Urinary bladder (tissue), 3 donors: ENCODE measurements at regions not wholly inside any gene's neighbourhood (a gene's known extent, or its start where the extent isn't known, plus 50 kb on each side); places are given as distances from the start of the nearest gene placed in this dataset.

Source experiments
- DNase-seq: peaks from one replicate; pipeline ENCODE4 v3.0.0-alpha.2; 2015; ENCODE audit errors: extremely low spot score
- H3K27ac ChIP-seq: one replicate; pipeline ENCODE4 v1.5.1; 2013; ENCODE audit warnings: low read depth, mild to moderate bottlenecking, moderate library complexity
- H3K36me3 ChIP-seq: one replicate; pipeline ENCODE4 v1.6.1; 2013; ENCODE audit warnings: mild to moderate bottlenecking, moderate library complexity; ENCODE audit not compliant: insufficient read depth
- H3K4me1 ChIP-seq: one replicate; pipeline ENCODE4 v1.6.1; 2013; ENCODE audit warnings: mild to moderate bottlenecking, moderate library complexity; ENCODE audit not compliant: insufficient read depth
- H3K4me3 ChIP-seq: one replicate; pipeline ENCODE4 v1.5.1; 2013; ENCODE audit warnings: low read depth, low read length
- WGBS: extraction: QIAGEN DNeasy Blood & Tissue Kit; methylation state at CpG from one replicate; pipeline ENCODE4 v1.1.7; 2013; 5-methylcytosine and 5-hydroxymethylcytosine counted together
- donor health status: healthy with polysubstance abuse.
- donor health status: healthy.

DNA sequence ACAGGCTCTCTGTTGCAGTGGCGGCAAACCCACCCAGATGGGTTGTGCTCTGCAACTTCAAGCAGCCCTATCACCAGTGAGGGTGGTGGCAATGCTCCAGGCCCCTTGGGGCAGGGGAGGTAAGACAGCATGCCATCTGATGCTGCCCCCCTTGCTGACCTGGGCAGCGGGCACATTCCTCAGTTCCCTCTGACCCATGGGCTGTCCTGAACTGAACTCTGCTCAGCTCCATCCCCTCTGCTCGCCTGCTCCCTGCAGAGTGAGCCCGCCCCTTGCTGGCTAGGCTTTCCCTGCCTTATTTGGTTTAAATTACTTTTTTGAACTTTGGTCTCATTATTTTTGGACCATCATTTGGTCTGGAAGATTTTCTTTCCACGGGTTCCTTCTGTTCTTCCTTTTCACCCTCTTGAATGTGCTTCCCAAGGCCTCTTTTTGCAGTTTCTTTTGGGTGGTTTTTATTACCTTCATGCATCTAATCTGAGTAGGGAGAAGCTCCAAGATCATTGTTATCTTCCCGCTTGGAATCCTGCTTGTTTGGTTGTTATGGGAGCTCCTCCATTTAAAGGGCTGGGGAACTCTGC lies 565.4 kb downstream of the TNS1 start:
- no peak for DNase-seq
- Histone ChIP-seq H3K27ac (no peak overlapping the region), H3K4me1 (peaks cover 4% of the 10 kb centered on the region), H3K36me3 (no peaks in the 10 kb centered on the region), H3K4me3 (no peak overlapping the region)
- WGBS = 37% methylated on average over 6 of the region's 6 CpGs

DNA sequence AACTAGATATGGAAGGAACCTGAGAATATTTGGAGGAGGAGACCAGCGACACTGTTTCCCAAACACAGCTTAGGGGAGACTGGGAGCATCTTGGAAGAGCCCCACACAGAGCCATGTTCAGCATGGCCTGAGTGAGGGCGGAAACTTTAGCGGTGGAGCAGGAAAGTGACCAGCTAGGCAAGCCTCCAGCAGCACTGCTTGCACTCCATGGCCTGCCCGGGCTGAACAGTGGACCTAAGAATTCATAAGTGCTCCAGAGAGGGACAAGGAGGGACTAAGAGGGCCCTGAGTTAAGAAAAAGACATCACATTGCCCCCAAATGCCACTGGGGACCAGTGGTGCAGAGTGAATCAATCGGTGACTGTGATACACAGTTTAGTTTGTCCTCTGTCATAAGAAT lies 566.4 kb downstream of the TNS1 start:
- H3K4me1 ChIP-seq = peaks cover 4% of the 10 kb centered on the region

DNA sequence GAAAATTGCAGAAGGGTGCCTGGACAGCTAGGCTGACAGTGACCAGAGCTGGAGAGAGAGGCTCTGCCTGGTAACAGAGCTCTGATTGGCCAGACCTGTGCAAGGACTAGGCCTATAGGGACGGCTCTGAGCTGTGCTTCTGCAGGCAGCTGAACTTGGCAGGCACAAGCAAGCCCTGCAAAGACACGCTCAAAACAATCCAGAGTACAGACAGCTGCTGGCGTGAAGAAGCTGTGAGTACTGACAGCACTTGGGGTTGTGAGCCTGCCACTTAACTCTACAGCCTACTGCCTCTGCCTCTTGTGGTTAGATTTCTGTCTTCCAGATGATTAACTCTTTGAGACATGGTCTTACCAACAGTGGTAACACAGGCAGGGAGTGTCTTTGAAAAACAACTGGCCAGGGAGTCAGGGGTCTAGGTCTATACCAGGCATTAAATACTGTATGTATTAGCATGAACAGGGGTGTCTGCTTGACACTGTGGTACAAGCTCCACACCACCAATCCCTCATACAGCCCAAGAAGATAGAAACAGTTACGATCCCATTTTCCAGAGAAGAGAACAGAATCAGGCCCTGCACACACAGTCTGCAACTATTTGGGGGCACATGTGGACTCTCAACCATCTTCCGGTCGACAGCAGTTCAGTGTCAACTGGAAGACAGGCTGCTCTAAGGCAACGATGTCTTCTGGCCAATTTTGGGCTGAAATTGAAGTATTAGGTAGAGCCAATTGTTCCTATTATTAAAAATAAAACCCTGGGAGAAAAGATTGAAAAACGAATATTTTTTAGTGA lies 568.4 kb downstream of the TNS1 start:
- peak; percentile 94 for DNase-seq
- H3K36me3 ChIP-seq = no peaks in the 10 kb centered on the region
- H3K4me1 ChIP-seq = peaks cover 4% of the 10 kb centered on the region
- H3K4me3 ChIP-seq = no peak overlapping the region
- 21% methylated on average over 8 of the region's 8 CpGs for WGBS
- H3K27ac ChIP-seq = peak overlapping the region; percentile 30

More for the DNA sequence above, 566.4 kb downstream of the TNS1 start:
- no peak overlapping the region for H3K27ac ChIP-seq
- no peaks in the 10 kb centered on the region for H3K36me3 ChIP-seq
- no peak for DNase-seq
- no peak overlapping the region for H3K4me3 ChIP-seq
- 41% methylated on average over 5 of the region's 5 CpGs for WGBS

DNA sequence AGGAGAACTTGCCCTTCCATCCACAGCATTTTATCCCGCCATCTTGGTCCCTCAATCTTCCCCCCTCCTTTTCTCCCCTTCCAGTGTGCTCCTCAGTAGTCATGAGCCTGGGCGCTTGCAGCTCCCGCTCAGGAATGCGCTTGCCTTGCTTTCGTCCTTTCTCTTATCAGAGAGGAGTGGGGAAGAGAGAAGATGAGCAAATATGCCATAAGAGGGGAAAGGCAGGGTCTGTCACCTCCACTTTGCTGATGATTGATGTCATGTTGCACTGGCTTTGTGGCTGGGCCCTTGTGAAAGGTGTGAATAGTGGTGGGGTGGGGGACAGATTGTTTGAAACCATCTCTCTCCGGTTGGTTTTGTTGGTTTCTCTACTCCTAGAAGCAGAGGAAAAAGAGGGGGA lies 569.3 kb downstream of the TNS1 start:
- H3K4me1 ChIP-seq = peaks cover 4% of the 10 kb centered on the region
- H3K36me3 ChIP-seq = no peaks in the 10 kb centered on the region
- 45% methylated on average over 6 of the region's 6 CpGs for WGBS
- H3K4me3 ChIP-seq = no peak overlapping the region
- peak overlapping the region; percentile 34 for H3K27ac ChIP-seq
- no peak for DNase-seq

DNA sequence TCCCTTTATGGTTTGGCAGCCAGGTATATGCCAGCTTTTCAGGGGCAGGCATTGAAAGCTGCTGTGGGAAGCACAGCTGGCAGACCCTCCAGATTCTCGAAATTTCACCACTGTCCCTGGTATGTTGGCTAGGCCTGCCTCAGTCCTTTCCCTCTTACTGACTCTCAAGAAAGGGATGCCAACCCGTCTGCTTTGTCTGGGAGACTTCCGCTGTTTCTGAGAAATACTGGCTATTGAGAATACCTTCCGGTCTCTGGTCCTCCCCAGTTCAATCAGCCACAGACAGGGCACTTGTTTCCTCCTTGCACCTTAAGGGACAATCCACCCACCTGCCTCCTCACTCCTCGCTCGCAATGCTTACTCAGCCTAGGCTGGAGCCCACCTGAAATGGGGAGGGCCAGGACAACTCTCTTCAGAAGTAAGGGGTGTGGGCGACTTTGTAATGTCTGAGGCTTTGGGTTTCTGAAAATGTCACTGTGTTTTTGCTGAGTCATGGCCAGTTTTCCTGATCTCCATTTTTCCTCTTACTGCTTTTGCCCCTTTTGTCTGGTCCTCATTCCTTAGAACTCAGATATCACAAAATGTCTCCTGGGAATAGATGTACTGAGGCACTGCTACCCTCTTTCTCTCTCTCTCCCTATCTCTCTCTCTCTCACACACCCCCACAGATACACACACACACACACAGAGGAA lies 571.1 kb downstream of the TNS1 start:
- Histone ChIP-seq H3K27ac (no peak overlapping the region), H3K36me3 (no peaks in the 10 kb centered on the region), H3K4me1 (peaks cover 4% of the 10 kb centered on the region), H3K4me3 (no peak overlapping the region)
- 71% methylated on average over 7 of the region's 7 CpGs for WGBS
- no peak for DNase-seq

DNA sequence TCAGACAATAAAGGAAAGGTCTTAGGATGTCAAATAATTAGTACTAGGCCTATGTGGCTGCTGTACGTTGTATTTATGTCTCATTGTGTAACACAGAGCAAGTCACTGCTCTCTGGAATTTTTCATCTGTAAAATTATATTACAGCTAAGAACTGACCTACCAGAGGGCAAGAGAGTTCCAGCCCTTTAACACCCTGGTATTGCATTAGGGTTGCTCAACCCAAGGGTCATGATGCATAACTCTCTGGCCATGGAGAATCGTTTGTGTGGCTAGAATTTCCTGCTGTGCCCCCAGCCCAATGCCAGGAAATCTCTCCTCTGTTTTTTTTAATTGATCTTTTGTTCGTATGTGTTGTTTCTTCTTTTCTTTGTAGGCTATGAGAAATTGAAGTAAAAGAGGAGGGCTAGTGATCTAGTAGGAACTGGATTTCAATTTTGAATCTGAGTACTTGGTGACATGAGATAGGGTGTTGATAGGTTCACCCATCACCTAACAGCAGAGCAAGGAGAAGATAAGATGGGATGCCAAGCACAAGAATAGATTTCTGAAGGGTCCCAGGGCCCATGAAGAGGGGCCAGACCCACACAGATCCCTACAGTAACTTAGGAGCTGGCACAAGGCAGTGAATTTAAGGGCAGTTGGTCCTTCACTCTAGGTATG lies 571.2 kb upstream of the TNP1 start:
- H3K4me1 ChIP-seq = peaks cover 4% of the 10 kb centered on the region
- no peak overlapping the region for H3K27ac ChIP-seq
- WGBS = 65% methylated on average over 3 of the region's 3 CpGs
- no peak overlapping the region for H3K4me3 ChIP-seq
- H3K36me3 ChIP-seq = no peaks in the 10 kb centered on the region
- no peak for DNase-seq

DNA sequence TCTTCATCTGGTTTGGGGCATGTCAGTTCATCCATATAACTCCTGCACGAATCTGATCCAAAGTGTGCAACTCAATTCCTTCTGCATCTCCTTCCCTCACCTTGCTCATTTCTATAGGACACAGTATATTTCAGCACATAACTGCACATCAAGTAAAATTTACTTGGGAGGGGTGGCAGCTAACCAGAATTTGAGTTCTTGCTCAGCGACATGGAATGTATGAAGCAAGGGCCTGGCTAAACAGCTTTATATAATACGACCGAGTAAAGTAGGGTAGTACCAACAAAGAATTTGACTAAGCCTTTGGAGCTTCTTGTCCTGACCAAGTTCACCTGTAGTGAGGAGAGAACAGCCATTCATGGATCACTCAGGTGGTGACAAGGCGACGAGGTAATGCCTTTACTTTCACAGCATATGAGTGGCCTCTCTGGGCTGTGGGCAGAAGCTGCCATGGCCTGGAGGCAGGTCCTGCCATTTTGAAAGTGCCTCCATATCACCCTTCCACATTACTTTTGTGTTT lies 570.2 kb upstream of the TNP1 start:
- peak overlapping the region; percentile 58 for H3K27ac ChIP-seq
- no peak overlapping the region for H3K4me3 ChIP-seq
- peaks cover 2% of the 10 kb centered on the region for H3K4me1 ChIP-seq
- H3K36me3 ChIP-seq = no peaks in the 10 kb centered on the region
- DNase-seq = no peak
- WGBS = 58% methylated on average over 6 of the region's 6 CpGs

DNA sequence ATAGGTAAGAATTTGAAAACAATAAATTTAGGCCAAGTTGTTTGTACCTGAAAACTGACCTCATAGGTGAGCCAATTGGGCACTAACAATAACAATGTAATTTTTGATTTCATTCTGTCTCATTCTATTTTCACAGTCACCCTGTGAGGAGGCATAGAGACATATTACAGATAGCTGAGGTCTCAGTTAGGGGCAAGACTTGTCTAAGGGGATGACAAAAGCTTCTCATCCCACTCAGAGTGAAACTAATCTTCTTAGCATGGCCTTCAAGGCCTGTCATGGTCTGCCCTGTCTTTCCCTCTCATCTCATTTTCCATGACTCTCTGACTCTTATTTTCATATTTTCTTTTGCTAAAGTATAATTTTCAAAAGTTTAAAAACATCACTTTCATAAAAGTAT lies 562.0 kb upstream of the TNP1 start:
- H3K4me1 ChIP-seq = no peaks in the 10 kb centered on the region
- DNase-seq = no peak
- H3K27ac ChIP-seq = no peak overlapping the region
- no peak overlapping the region for H3K4me3 ChIP-seq
- H3K36me3 ChIP-seq = no peaks in the 10 kb centered on the region

DNA sequence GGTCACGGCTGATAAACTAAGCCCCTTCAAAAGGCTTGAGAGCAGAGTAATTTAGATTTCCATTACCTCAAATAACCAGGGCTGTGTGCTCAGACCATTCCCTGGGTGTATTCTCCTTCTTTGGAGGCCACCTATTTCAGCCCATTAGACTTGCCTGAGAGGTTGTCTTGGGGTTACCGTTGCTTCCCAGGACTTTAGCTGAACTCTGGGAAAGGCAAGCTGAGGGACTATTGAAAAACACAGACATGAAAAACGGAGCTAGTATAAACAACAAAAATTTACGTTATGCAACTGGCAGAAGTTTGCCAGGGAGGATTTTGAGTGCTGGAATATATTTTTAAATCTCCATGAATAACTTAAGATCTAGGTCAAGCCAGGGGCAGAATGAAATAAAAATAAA lies 561.0 kb upstream of the TNP1 start:
- no peak for DNase-seq
- Histone ChIP-seq H3K36me3 (no peaks in the 10 kb centered on the region), H3K4me1 (no peaks in the 10 kb centered on the region), H3K4me3 (no peak overlapping the region), H3K27ac (peak overlapping the region; percentile 25)
- 26% methylated on average over 4 of the region's 4 CpGs for WGBS

DNA sequence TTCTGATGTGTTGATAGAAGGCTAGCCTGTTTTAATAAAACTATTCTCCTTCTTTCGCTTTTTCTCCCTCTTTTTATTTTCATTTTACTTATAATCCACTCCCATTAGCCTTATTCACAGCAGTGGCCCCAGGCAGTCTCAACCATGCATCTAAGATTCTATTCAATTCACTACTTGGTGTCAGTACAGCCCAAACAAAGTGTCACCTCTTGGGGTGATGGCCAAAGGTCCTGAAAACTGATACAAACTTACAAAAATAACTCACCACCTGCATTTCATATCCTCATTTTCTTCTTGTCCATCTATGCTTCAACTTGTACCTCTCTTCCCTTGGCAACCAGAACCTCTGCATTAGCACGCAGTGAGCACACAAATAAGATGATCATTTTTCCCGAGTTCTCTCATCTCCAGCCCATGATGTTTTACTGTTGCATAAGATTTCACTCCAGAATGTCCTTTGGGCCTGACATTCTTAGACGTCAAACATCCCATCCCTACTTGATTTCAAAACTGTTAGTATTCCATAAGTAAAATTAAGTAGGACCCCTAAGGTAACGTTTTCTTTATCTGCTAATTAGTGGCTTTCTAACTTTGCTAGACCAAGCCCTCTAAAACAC lies 559.3 kb upstream of the TNP1 start:
- Histone ChIP-seq H3K4me1 (no peaks in the 10 kb centered on the region), H3K27ac (peak overlapping the region; percentile 38), H3K4me3 (no peak overlapping the region), H3K36me3 (no peaks in the 10 kb centered on the region)
- no peak for DNase-seq
- 70% methylated on average over 5 of the region's 5 CpGs for WGBS

DNA sequence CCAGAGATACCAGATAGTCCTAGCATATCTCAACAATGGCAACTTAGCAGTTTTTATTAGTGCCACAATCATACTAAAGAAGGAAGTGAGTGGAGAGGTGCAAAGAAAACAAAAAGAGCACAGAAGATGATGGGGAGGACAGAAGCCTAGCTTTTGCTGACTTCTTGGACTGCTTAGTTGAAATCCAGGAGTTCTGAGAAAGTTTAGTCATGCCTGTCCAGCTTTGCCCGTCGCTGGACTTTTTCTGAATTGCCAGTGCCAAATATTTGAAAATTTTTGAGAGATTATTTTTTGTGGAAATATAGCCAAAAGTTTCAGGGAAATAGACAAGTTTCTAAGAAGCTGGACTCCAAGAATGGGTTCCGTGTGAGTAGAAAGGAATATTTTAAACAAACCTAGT lies 558.7 kb upstream of the TNP1 start:
- H3K4me1 ChIP-seq = no peaks in the 10 kb centered on the region
- H3K36me3 ChIP-seq = no peaks in the 10 kb centered on the region
- no peak overlapping the region for H3K4me3 ChIP-seq
- DNase-seq = no peak
- H3K27ac ChIP-seq = no peak overlapping the region
- 29% methylated on average over 3 of the region's 3 CpGs for WGBS

DNA sequence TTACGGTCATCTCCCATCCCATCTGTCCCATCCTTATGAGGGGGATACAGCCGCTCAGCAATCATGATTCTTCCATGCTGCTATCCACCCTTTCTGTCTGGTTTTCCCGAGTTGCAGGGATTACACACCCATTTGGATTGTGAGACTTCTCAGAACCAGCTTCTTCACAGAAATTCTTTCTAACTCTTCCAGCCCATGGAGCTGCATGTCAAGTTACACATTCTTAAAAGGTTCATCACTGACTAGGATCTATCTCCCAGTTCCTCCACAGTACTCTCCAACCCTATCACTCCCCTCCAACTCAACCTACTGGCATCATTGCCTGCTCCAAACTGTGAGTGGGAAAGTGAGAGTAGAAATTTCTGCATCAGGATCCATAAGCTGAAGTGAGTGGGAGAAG lies 558.2 kb upstream of the TNP1 start:
- H3K27ac ChIP-seq = no peak overlapping the region
- no peaks in the 10 kb centered on the region for H3K36me3 ChIP-seq
- DNase-seq = no peak
- 84% methylated on average over 3 of the region's 3 CpGs for WGBS
- no peak overlapping the region for H3K4me3 ChIP-seq
- H3K4me1 ChIP-seq = no peaks in the 10 kb centered on the region

DNA sequence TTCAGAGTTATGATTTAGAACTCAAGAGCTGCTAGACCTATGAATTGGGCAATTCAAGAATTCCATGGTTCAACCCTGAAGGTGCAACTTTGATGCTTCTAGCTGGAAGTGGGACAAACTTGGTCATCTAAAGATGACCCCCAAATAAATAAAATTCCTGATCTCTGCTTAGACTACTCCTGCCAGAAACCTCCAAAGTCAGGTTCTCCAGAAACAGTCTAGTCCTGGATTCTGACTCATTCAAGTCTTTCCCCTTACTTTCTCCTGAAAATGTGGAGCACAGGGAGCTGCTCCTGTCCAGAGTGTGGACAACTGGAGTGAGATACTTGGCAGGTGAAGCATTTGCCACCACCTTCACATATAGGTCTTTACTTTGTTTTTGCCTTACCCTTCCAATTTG lies 557.7 kb upstream of the TNP1 start:
- DNase-seq = no peak
- Histone ChIP-seq H3K4me3 (no peak overlapping the region), H3K4me1 (no peaks in the 10 kb centered on the region), H3K27ac (no peak overlapping the region), H3K36me3 (no peaks in the 10 kb centered on the region)
